ENCODE measurements at regions not wholly inside any gene's neighbourhood (a gene's known extent, or its start where the extent isn't known, plus 50 kb on each side); places are given as distances from the start of the nearest gene placed in this dataset.

GRCh38 chr4:75146223-75146622 lies 213.3 kb downstream of the PARM1 start:
- TF ChIP-seq, protein P1, sequence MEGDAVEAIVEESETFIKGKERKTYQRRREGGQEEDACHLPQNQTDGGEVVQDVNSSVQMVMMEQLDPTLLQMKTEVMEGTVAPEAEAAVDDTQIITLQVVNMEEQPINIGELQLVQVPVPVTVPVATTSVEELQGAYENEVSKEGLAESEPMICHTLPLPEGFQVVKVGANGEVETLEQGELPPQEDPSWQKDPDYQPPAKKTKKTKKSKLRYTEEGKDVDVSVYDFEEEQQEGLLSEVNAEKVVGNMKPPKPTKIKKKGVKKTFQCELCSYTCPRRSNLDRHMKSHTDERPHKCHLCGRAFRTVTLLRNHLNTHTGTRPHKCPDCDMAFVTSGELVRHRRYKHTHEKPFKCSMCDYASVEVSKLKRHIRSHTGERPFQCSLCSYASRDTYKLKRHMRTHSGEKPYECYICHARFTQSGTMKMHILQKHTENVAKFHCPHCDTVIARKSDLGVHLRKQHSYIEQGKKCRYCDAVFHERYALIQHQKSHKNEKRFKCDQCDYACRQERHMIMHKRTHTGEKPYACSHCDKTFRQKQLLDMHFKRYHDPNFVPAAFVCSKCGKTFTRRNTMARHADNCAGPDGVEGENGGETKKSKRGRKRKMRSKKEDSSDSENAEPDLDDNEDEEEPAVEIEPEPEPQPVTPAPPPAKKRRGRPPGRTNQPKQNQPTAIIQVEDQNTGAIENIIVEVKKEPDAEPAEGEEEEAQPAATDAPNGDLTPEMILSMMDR (IDR thresholded peaks at IDR 0.05; ENCODE audit: extremely low read depth in 1 of 2, insufficient read depth in 1 of 2, low read depth in 1 of 2, low read length in 2 of 2) = no peak
- no peak for TF ChIP-seq MYC (IDR thresholded peaks at IDR 0.05; ENCODE audit: low read depth, low read length)
- TF ChIP-seq MAX (IDR thresholded peaks at IDR 0.05; ENCODE audit: insufficient read depth, insufficient read length) = no peak
- TF ChIP-seq POLR2AphosphoS5 (IDR thresholded peaks at IDR 0.05; ENCODE audit: insufficient read depth, low read depth, low read length) = no peak
- no peak for TF ChIP-seq EZH2 (IDR thresholded peaks at IDR 0.05; ENCODE audit: borderline replicate concordance, low read depth, low read length, severe bottlenecking)

Data from endothelial cell of umbilical vein (primary cell).